SU-DHL-6 (cell line): ENCODE measurements at regions not wholly inside any gene's neighbourhood (a gene's known extent, or its start where the extent isn't known, plus 50 kb on each side); places are given as distances from the start of the nearest gene placed in this dataset.

Experiments used
- EZH2phosphoT487 ChIP-seq: fragments of 200-600 bp; sonication (generic), shearing (Covaris generic); conservative IDR thresholded peaks from 2 replicates; pipeline ENCODE4 v1.6.1; 2018; ENCODE audit warnings: mild to moderate bottlenecking, antibody characterized with exemption, low read length, moderate library complexity, mixed read lengths
- TF ChIP-seq, protein P1 (sequence below): fragments of 200-600 bp; sonication (generic); IDR thresholded peaks from one replicate; pipeline ENCODE4 v1.5.1; 2017; ENCODE audit warnings: antibody characterized with exemption, mild to moderate bottlenecking, low read length, moderate library complexity; ENCODE audit not compliant: insufficient read depth, poor library complexity, severe bottlenecking

GRCh38 chr11:86174101-86175046 lies 70.2 kb upstream of the EED start:
- TF ChIP-seq, protein P1, sequence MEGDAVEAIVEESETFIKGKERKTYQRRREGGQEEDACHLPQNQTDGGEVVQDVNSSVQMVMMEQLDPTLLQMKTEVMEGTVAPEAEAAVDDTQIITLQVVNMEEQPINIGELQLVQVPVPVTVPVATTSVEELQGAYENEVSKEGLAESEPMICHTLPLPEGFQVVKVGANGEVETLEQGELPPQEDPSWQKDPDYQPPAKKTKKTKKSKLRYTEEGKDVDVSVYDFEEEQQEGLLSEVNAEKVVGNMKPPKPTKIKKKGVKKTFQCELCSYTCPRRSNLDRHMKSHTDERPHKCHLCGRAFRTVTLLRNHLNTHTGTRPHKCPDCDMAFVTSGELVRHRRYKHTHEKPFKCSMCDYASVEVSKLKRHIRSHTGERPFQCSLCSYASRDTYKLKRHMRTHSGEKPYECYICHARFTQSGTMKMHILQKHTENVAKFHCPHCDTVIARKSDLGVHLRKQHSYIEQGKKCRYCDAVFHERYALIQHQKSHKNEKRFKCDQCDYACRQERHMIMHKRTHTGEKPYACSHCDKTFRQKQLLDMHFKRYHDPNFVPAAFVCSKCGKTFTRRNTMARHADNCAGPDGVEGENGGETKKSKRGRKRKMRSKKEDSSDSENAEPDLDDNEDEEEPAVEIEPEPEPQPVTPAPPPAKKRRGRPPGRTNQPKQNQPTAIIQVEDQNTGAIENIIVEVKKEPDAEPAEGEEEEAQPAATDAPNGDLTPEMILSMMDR: no peak
- no peak for TF ChIP-seq EZH2phosphoT487
